IPS DF 6.9 (cell line): ENCODE measurements at regions not wholly inside any gene's neighbourhood (a gene's known extent, or its start where the extent isn't known, plus 50 kb on each side); places are given as distances from the start of the nearest gene placed in this dataset.
"Not testable (repeated sequence)": the region's sequence is repeated elsewhere in the genome, so short reads cannot be mapped to it uniquely, and the experiment has no call there.

Experiments used
- DNase-seq: peaks from one replicate; pipeline ENCODE4 v3.0.0-alpha.2; 2013; ENCODE audit warnings: low read depth, low spot score
- H3K27ac ChIP-seq: one replicate; pipeline ENCODE4 v1.5.1; 2013; ENCODE audit warnings: low read length, control low read depth
- H3K27me3 ChIP-seq: 2 replicates; pipeline ENCODE4 v1.6.1; 2013; ENCODE audit warnings: mild to moderate bottlenecking, low read length; ENCODE audit not compliant: control insufficient read depth, insufficient read depth
- H3K36me3 ChIP-seq: 2 replicates; pipeline ENCODE4 v1.6.1; 2013; ENCODE audit warnings: low read length; ENCODE audit not compliant: control insufficient read depth, insufficient read depth
- H3K4me1 ChIP-seq: 2 replicates; pipeline ENCODE4 v1.6.1; 2013; ENCODE audit warnings: low read length; ENCODE audit not compliant: control insufficient read depth, insufficient read depth
- H3K4me3 ChIP-seq: 2 replicates; pipeline ENCODE4 v1.5.1; 2013; ENCODE audit warnings: mild to moderate bottlenecking, low read length
- H3K9me3 ChIP-seq: 2 replicates; pipeline ENCODE4 v1.6.1; 2013; ENCODE audit warnings: low read length, inconsistent platforms; ENCODE audit not compliant: control insufficient read depth, insufficient read depth
- WGBS: extraction: QIAGEN DNeasy Blood & Tissue Kit; methylation state at CpG from one replicate; pipeline ENCODE4 v1.1.7; 2013; ENCODE audit warnings: mixed read lengths, missing lambda C conversion rate; ENCODE audit not compliant: insufficient read length, insufficient coverage; 5-methylcytosine and 5-hydroxymethylcytosine counted together

GRCh38 chr7:66430164-66430545 is 198.5 kb upstream of the KCTD7 start:
- no peaks in the 10 kb centered on the region; the same call in 1 of the 2 replicates for H3K36me3 ChIP-seq
- no peak overlapping the region for H3K4me3 ChIP-seq
- H3K4me1 ChIP-seq, result no peaks in the 10 kb centered on the region
- WGBS, result no CpG with 5 or more reads among the region's 5 CpGs
- H3K27me3 ChIP-seq, result no peaks in the 10 kb centered on the region
- no peak for DNase-seq
- no peaks in the 10 kb centered on the region for H3K9me3 ChIP-seq
- no peak overlapping the region for H3K27ac ChIP-seq

GRCh38 chr7:66438703-66439405 is 189.8 kb upstream of the KCTD7 start:
- H3K36me3 ChIP-seq, DNase-seq, H3K9me3 ChIP-seq, H3K4me1 ChIP-seq, H3K27me3 ChIP-seq, H3K27ac ChIP-seq, H3K4me3 ChIP-seq: not testable (repeated sequence)
- WGBS, result no CpG with 5 or more reads among the region's 1 CpG

- Histone ChIP-seq H3K4me1 (no peaks in the 10 kb centered on the region), H3K36me3 (no peaks in the 10 kb centered on the region), H3K27ac (no peak overlapping the region), H3K9me3 (no peaks in the 10 kb centered on the region), H3K4me3 (no peak overlapping the region), H3K27me3 (no peaks in the 10 kb centered on the region)
- DNase-seq, result no peak
- WGBS, result no CpG with 5 or more reads among the region's 4 CpGs
Measured at GRCh38 chr7:66442385-66442784, 186.3 kb upstream of the KCTD7 start.

GRCh38 chr7:66443946-66444345 is 184.7 kb upstream of the KCTD7 start:
- no peaks in the 10 kb centered on the region for H3K9me3 ChIP-seq
- DNase-seq, result no peak
- H3K36me3 ChIP-seq, result no peaks in the 10 kb centered on the region
- H3K27ac ChIP-seq, result no peak overlapping the region
- H3K4me3 ChIP-seq, result no peak overlapping the region
- H3K27me3 ChIP-seq, result no peaks in the 10 kb centered on the region
- no peaks in the 10 kb centered on the region for H3K4me1 ChIP-seq

- H3K9me3 ChIP-seq, H3K27ac ChIP-seq, H3K4me1 ChIP-seq, H3K27me3 ChIP-seq, H3K4me3 ChIP-seq, H3K36me3 ChIP-seq, DNase-seq: not testable (repeated sequence)
- no CpG with 5 or more reads among the region's 2 CpGs for WGBS
Measured at GRCh38 chr7:66447007-66447406, 181.7 kb upstream of the KCTD7 start.

GRCh38 chr7:66450814-66451213 is 177.9 kb upstream of the KCTD7 start:
- H3K4me1 ChIP-seq, H3K27me3 ChIP-seq, H3K9me3 ChIP-seq, H3K27ac ChIP-seq, DNase-seq, H3K36me3 ChIP-seq, H3K4me3 ChIP-seq: not testable (repeated sequence)
- WGBS, result no CpG with 5 or more reads among the region's 2 CpGs

- no CpG with 5 or more reads among the region's 2 CpGs for WGBS
- H3K4me3 ChIP-seq, H3K27ac ChIP-seq, H3K27me3 ChIP-seq, H3K4me1 ChIP-seq, DNase-seq, H3K36me3 ChIP-seq, H3K9me3 ChIP-seq: not testable (repeated sequence)
Measured at GRCh38 chr7:66451713-66452112, 177.0 kb upstream of the KCTD7 start.

- no peak overlapping the region for H3K27ac ChIP-seq
- H3K4me3 ChIP-seq, result no peak overlapping the region
- WGBS, result no CpG with 5 or more reads among the region's 2 CpGs
- no peaks in the 10 kb centered on the region for H3K9me3 ChIP-seq
- DNase-seq, result no peak
- no peaks in the 10 kb centered on the region for H3K27me3 ChIP-seq
- H3K4me1 ChIP-seq, result no peaks in the 10 kb centered on the region
- H3K36me3 ChIP-seq, result no peaks in the 10 kb centered on the region
Measured at GRCh38 chr7:66452165-66452564, 176.5 kb upstream of the KCTD7 start.

- H3K9me3 ChIP-seq, result no peaks in the 10 kb centered on the region
- H3K4me1 ChIP-seq, result no peaks in the 10 kb centered on the region
- H3K4me3 ChIP-seq, result no peak overlapping the region
- no peak overlapping the region for H3K27ac ChIP-seq
- DNase-seq, result no peak
- H3K27me3 ChIP-seq, result no peaks in the 10 kb centered on the region
- H3K36me3 ChIP-seq, result no peaks in the 10 kb centered on the region
- no CpG with 5 or more reads among the region's 6 CpGs for WGBS
Measured at GRCh38 chr7:66453340-66453739, 175.3 kb upstream of the KCTD7 start.

- Histone ChIP-seq H3K9me3 (no peaks in the 10 kb centered on the region), H3K4me3 (no peak overlapping the region), H3K4me1 (no peaks in the 10 kb centered on the region), H3K27me3 (no peaks in the 10 kb centered on the region), H3K27ac (no peak overlapping the region), H3K36me3 (no peaks in the 10 kb centered on the region)
- no CpG with 5 or more reads among the region's 5 CpGs for WGBS
- DNase-seq, result no peak
Measured at GRCh38 chr7:66454600-66455225, 174.0 kb upstream of the KCTD7 start.

- not testable (repeated sequence) for DNase-seq, H3K9me3 ChIP-seq, H3K4me3 ChIP-seq, H3K36me3 ChIP-seq, H3K27ac ChIP-seq, H3K27me3 ChIP-seq, H3K4me1 ChIP-seq
- no CpG with 5 or more reads among the region's 1 CpG for WGBS
Measured at GRCh38 chr7:66455432-66455831, 173.2 kb upstream of the KCTD7 start.
